NCI-H1092 treated with DMSO at 0.1 percent for 48 hours (cell line): ENCODE measurements at regions not wholly inside any gene's neighbourhood (a gene's known extent, or its start where the extent isn't known, plus 50 kb on each side); places are given as distances from the start of the nearest gene placed in this dataset.

Experiments used
- DNase-seq: peaks from one replicate; lab custom pipeline; 2025; lab: John Stamatoyannopoulos, UW

- DNase-seq: no peak
Observed at GRCh38 chr2:236690726-236691125, 121.1 kb downstream of the ACKR3 start.

- DNase-seq: no peak
Observed at GRCh38 chr2:236691799-236692167, 122.2 kb downstream of the ACKR3 start.

- DNase-seq: no peak
Observed at GRCh38 chr2:236692937-236693336, 123.3 kb downstream of the ACKR3 start.

- no peak for DNase-seq
Observed at GRCh38 chr2:236693531-236693930, 123.9 kb downstream of the ACKR3 start.

GRCh38 chr2:236694146-236694888 is 124.7 kb downstream of the ACKR3 start:
- no peak for DNase-seq

GRCh38 chr2:236696834-236697233 is 127.2 kb downstream of the ACKR3 start:
- DNase-seq: no peak

- DNase-seq: no peak
Observed at GRCh38 chr2:236698016-236698627, 128.5 kb downstream of the ACKR3 start.

GRCh38 chr2:236700703-236701102 is 131.1 kb downstream of the ACKR3 start:
- DNase-seq: no peak

GRCh38 chr2:236702657-236703372 is 133.2 kb downstream of the ACKR3 start:
- no peak for DNase-seq

GRCh38 chr2:236703373-236703709 is 133.7 kb downstream of the ACKR3 start:
- no peak for DNase-seq

- DNase-seq: no peak
Observed at GRCh38 chr2:236703906-236704305, 134.3 kb downstream of the ACKR3 start.

- no peak for DNase-seq
Observed at GRCh38 chr2:236704887-236705286, 135.3 kb downstream of the ACKR3 start.

- no peak for DNase-seq
Observed at GRCh38 chr2:236705295-236706105, 135.9 kb downstream of the ACKR3 start.

GRCh38 chr2:236706288-236706687 is 136.7 kb downstream of the ACKR3 start:
- DNase-seq: peak; percentile 3

- DNase-seq: no peak
Observed at GRCh38 chr2:236706803-236707202, 137.2 kb downstream of the ACKR3 start.

- DNase-seq: no peak
Observed at GRCh38 chr2:236711440-236711839, 141.8 kb downstream of the ACKR3 start.

GRCh38 chr2:236712304-236712703 is 142.7 kb downstream of the ACKR3 start:
- DNase-seq: no peak

GRCh38 chr2:236712961-236713673 is 143.5 kb downstream of the ACKR3 start:
- no peak for DNase-seq

GRCh38 chr2:236714080-236714479 is 144.5 kb downstream of the ACKR3 start:
- DNase-seq: no peak

GRCh38 chr2:236715077-236715476 is 145.5 kb downstream of the ACKR3 start:
- peak; percentile 26 for DNase-seq

GRCh38 chr2:236715491-236715961 is 145.9 kb downstream of the ACKR3 start:
- DNase-seq: peak; percentile 26

- no peak for DNase-seq
Observed at GRCh38 chr2:236717120-236717519, 147.5 kb downstream of the ACKR3 start.
